G401 (cell line): ENCODE measurements at regions not wholly inside any gene's neighbourhood (a gene's known extent, or its start where the extent isn't known, plus 50 kb on each side); places are given as distances from the start of the nearest gene placed in this dataset.
"Not testable (repeated sequence)": the region's sequence is repeated elsewhere in the genome, so short reads cannot be mapped to it uniquely, and the experiment has no call there.

Experiments used
- DNase-seq: peaks from one replicate; pipeline ENCODE4 v3.0.0-alpha.2; 2015; ENCODE audit warnings: low spot score
- in situ Hi-C: cut with HindIII; loops from 2 replicates; pipeline ENCODE4 v1.10.0; 2016; ENCODE audit warnings: low sequenced_read_pairs, mixed read lengths

- in situ Hi-C loops, result no loop called here
- no peak for DNase-seq
These were observed 117.8 kb upstream of the GMDS start for GRCh38 chr6:2363211-2363610.

DNA sequence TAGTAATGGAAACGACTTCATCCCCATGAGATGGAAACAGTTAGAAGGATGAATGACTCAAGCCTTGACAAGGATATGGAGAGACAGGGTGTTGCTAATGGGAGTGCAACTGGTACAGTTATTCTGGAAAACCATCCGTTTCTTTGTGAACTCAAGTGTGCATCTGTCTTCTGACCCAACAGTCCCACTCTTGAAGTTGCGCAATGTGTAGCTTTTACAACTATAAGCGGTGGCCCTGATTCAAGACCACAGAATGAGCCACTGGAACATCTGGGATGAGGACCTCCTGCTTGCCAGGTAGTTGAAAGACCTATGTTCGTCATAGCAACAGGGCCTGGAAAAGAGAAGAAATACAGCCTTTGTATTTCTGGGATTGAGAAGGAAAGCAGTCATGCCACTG, 115.8 kb upstream of the GMDS start:
- in situ Hi-C loops, result no loop called here
- no peak for DNase-seq

DNA sequence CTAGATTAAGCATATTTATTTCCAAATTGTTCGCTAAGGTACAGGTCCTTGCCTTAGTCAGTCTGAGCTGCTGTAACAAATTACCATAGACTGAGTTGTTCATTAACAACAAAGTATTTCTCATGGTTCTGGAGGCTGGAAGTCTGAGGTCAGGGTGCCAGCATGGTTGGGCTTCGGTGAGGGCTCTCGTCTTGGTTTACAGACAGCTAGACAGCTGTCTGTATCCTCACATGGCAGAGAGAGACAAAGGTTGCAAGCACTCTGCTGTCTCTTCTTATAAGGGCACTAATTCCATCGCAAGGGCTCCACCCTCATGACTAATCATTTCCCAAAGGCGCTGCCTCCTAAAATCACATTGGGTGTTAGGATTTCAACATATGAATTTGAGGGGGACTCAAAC, 115.3 kb upstream of the GMDS start:
- DNase-seq, result no peak
- in situ Hi-C loops, result no loop called here

DNA sequence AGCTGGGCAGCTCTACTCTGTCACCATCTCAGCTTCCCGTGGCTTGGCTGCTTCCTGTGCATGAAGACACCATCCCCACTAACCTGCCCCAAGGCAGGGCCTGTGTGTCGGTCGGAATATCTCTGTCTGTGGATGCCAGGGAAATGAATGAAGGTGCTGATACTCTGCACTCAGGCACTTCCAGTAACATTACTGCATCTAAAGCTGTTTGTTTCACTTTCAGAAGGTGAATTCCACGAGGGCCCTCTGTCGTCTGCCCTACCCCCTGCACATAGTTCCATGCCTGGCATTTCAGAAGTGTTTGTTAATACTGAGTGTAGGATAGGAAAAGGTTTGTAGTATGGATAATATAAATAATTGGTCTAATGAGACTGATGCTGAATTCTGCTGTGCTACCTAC, 114.7 kb upstream of the GMDS start:
- in situ Hi-C loops, result no loop called here
- no peak for DNase-seq

DNA sequence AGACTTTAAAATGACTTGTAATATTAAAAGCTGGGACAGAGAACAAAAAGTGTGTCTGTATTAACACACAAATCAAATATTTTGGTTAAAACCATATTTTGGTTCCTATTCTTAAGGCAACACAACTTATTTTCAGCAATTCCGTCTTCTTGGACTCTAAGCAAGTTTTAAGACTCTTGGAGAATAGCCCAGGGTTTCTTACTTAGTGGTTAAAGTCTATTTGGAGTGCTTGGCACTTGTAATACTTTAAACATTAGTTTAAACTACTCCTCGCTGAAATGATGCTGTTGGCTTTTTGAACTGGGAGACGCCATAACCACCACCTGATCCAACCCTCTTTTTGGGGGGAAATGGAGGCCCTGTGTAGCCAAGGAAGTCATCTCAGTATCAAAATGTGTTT, 109.7 kb upstream of the GMDS start:
- in situ Hi-C loops, result no loop called here

DNA sequence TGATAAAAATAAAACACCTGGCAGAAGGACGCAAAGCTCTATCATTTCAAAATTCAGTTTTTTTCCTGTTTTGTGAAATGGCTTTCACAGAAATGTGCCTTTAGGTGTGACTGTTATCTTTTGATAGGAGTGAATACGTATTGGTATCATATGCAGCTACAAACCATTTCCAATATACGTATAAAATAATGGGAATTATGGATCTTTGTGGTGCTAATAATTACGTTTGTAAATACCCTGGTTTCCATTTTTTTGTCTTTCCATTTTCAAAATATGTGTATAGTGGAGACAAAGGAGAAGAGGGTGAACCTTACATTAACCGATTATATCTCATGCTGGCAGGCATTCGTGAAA, 108.7 kb upstream of the GMDS start:
- DNase-seq, result no peak
- in situ Hi-C loops, result no loop called here

More for the DNA sequence above, 109.7 kb upstream of the GMDS start:
- no peak for DNase-seq

- DNase-seq, result peak; percentile 71
- in situ Hi-C loops, result no loop called here
These were observed 108.2 kb upstream of the GMDS start for GRCh38 chr6:2353412-2354137.

DNA sequence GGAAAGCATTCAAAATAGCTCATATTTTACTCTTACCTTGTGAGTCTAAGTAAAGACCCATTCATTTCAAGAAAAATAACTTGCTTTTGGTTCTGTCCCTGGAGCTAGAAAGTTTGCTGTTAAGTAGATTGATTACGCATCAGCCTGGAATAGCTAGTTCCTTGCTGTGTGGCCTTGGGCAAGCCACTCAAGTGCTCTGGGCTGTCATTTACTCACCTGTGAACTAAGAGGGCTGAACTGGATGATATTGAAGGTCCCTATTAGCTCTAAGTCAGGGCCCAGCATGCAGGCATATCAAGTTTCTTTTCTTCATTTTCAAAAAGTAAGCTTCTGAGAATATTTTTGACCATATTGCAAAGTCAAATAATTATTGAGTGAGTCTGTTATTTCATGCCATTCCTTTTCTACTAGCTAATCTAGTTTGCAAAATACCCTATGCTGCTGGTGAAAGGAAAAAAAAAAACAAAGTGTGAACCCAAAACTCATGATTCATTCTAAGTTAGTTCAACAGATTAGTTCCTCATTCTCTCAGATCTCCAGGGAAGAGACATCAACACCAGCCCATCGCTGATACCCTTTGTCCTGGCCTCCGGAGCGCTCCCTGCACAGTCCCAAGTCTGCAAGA, 106.5 kb upstream of the GMDS start:
- no peak for DNase-seq
- in situ Hi-C loops, result no loop called here

GRCh38 chr6:2351090-2351489, 105.7 kb upstream of the GMDS start:
- in situ Hi-C loops, result no loop called here
- no peak for DNase-seq

GRCh38 chr6:2346078-2346477, 100.7 kb upstream of the GMDS start:
- in situ Hi-C loops, result no loop called here
- no peak for DNase-seq

GRCh38 chr6:2344319-2344905, 99.0 kb upstream of the GMDS start:
- DNase-seq, result no peak
- in situ Hi-C loops, result no loop called here

DNA sequence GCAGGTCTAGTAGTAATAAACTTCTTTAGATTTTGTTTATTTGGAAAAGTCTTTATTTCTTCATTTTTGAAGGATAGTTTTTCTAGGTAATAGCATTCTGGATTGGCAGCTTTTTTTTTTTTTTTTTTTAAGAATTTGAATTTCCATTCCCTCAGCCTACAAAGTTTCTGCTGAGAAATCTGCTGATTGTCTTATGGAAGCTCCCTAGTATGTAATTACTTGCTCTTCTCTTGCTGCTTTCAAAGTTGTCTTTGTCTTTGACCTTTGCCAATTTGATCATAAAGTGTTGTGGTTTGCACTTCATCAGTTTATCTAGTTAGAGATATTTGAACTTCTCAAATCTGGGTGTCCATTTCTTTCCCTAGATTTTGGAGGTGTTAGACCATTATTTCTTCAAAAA, 82.2 kb upstream of the GMDS start:
- no peak for DNase-seq
- in situ Hi-C loops, result no loop called here

DNA sequence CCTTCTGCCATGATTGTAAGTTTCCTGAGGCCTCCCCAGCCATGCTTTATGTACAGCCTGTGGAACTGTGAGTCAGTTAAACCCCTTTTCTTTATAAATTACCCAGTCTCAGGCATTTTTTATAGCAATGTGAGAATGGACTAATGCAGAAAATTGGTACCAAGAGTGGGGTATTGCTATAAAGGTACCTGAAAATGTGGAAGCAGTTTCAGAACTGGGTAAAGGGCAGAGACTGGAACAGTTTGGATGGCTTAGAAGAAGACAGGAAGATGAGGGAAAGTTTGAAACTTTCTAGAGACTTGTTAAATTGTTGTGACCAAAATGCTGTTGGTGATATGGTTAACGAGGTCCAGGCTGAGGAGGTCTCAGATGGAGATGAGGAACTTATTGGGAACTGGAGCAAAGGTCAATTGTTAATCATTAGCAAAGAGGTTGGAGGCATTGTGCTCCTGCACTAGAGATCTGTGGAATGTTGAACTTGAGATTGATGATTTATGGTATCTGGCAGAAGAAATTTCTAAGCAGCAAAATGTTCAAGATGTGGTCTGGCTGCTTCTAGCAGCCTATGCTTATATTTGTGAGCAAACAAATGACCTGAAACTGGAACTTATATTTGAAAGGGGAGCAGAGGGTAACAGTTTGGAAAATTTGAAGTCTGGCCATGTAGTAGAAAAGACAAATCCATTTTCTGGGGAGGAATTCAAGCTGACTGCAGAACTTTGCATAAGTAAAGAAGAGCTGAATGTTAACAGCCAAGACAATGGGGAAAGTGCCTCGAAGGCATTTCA, 79.0 kb upstream of the GMDS start:
- in situ Hi-C loops, result no loop called here
- DNase-seq, result no peak

GRCh38 chr6:2317498-2317897, 72.1 kb upstream of the GMDS start:
- in situ Hi-C loops, DNase-seq: not testable (repeated sequence)

DNA sequence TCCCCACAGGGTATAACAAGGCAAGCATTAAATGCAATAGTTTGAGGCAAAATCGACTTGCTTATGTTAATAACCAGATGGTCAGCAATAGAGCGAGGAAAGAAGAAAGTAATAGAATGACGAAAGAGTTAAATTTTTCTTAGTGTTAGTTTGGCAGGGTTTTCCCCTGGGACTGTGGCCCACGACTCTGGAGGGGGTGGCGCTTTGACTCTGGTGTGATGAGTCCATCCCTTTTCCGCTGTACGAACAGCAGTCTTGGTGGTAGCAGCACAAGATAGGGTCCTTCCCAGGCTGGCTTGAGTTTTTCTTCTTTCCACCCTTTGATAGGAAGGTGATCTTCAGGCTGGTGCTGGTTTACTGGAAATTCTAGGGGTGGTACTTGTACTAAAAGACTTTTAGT, 69.2 kb upstream of the GMDS start:
- DNase-seq, result no peak
- in situ Hi-C loops, result no loop called here

- no peak for DNase-seq
- in situ Hi-C loops, result no loop called here
These were observed 64.6 kb upstream of the GMDS start for GRCh38 chr6:2310042-2310441.

DNA sequence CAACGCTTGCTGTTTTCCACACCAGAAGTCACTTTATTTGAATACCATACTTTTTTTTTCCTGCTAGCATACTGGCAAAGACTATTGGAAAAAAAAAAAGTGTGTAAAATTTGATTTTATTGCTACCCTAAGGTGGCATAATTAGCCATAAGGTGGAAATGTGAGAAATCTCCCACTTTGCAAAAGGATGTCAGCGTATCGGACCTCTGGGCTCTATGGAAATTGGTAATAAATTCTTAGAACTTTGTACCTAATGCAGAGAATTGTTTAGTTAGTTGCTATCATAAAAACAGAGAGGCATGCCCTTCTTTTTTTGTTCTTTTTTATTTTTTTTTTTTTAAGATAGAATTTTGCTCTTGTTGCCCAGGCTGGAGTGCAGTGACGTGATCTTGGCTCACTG, 63.7 kb upstream of the GMDS start:
- no peak for DNase-seq
- in situ Hi-C loops, result no loop called here

GRCh38 chr6:2307799-2308198, 62.4 kb upstream of the GMDS start:
- in situ Hi-C loops, result no loop called here

DNA sequence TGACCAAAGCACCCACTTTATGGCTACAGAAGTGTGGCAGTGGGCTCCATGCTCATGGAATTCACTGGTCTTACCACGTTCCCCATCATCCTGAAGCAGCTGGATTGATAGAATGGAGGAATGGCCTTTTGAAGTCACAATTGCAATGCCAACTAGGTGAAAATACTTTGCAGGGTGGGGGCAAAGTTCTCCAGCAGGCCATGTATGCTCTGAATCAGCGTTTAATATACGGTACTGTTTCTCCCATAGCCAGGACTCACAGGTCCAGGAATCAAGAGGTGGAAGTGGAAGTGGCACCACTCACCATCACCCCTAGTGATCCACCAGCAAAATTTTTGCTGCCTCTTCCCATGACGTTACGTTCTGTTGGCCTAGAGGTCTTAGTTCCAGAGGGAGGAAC, 60.5 kb upstream of the GMDS start:
- no peak for DNase-seq
- in situ Hi-C loops, result no loop called here

More at GRCh38 chr6:2307799-2308198, 62.4 kb upstream of the GMDS start:
- no peak for DNase-seq

DNA sequence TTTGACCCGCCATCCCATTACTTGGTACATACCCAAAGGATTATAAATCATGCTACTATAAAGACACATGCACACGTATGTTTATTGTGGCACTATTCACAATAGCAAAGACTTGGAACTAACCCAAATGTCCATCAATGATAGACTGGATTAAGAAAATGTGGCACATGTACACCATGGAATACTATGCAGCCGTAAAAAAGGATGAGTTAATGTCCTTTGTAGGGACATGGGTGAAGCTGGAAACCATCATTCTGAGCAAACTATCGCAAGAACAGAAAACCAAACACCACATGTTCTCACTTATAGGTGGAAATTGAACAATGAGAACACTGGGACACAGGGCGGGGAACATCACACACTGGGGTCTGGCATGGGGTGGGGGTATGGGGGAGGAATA, 57.1 kb upstream of the GMDS start:
- DNase-seq, in situ Hi-C loops: not testable (repeated sequence)
